RCC 7860 (cell line): ENCODE measurements at regions not wholly inside any gene's neighbourhood (a gene's known extent, or its start where the extent isn't known, plus 50 kb on each side); places are given as distances from the start of the nearest gene placed in this dataset.
"Not testable (repeated sequence)": the region's sequence is repeated elsewhere in the genome, so short reads cannot be mapped to it uniquely, and the experiment has no call there.

Experiments used
- DNase-seq: peaks from one replicate; pipeline ENCODE4 v3.0.0-alpha.2; 2015; ENCODE audit warnings: low spot score
- FAIRE-seq: peaks from 2 replicates; lab custom pipeline; 2012; peaks lifted over from hg19 to GRCh38; lab: Jason Lieb, UNC

DNA sequence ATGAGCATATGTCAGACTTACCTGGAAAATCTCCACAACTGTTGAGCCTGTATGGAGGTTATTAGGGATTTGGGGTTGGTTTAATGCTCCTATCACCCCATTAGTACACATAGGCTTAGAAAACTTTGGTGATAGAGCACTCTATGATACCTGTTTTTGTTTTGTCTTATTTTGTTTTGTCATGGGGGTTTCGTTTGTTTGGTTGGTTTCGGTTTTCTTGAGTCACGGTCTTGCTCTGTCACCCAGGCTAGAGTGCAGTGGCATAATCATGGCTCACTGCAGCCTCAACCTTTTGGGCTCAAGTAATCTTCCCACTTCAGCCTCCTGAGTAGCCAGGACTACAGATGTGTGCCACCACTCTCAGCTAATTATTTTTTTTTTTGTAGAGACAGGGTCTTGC lies 70.0 kb downstream of the MZT1 start:
- FAIRE-seq = no peak
- DNase-seq = no peak

DNA sequence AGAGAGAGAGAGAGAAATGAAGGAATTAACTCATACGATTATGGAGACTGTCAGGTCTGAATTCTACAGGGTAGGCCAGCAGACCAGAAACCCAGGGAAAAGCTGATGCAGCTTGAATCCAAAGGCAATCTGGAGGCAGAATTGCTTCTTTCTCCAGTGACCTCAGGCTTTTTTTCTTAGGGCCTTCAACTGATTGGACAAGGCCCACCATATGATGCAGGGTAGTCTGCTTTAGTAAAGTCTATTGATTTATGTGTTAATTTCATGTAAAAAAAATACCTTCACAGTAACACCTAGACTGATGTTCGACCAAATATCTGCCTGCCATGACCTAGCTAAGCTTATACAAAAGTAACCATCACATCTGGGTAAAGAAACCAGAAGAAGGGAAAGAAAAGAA lies 71.1 kb downstream of the MZT1 start:
- FAIRE-seq (no peak), DNase-seq (no peak)

DNA sequence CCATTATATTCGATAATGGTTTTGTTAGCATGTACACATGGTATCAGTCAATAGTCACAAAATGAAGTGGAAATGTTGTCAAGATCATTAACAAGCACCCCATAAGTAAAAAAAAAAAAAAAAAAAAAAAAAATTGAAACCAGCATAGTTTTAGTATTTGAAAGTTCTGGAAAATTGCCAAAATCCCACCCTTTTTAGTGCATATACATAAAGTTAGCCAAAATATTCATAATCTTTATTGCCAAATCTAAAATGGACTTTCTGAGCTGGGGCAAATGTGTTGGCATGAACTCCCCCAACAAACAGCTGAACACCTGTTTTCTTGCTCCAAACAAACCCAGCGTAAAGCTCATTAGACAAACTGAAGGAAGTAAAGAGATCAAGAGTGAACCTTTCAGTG lies 73.9 kb downstream of the MZT1 start:
- DNase-seq (no peak), FAIRE-seq (no peak)

DNA sequence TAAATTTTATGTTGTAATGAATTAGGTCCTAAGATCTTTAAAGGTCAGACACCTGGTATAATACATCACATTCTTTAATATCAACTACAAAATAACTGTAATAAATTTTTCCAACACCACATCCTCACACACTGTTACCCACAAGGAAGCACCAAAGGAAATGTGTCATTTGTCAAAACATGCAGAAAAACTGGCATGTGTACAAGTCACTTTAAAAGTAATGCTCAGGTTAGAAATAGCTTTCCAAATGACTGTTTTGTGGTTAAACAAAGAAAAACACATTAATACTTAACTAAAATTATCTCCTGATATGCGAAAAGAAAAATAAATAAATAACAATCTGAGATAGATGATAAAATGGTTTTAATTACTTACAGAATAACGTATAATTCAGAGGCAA lies 74.7 kb downstream of the MZT1 start:
- DNase-seq = no peak
- FAIRE-seq = no peak

DNA sequence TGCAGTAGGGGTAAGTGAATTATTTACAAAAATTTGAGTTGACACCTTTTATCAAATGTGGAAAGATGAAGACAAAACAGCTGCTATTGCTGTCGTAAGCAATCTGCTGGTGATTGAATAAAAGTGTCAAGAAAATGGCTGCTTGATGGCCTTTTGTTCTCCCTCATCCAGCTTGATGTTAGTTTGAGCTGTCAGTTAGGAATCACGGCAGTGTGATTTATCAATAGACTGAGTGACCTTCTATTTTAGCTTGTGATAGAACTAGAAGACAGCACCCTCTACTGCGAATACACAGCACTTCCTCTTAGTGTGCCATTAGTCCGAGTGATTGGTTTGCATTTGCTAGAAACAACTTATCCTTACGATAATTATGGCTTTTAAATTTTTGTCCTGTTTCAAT lies 76.3 kb downstream of the MZT1 start:
- no peak for DNase-seq
- no peak for FAIRE-seq

DNA sequence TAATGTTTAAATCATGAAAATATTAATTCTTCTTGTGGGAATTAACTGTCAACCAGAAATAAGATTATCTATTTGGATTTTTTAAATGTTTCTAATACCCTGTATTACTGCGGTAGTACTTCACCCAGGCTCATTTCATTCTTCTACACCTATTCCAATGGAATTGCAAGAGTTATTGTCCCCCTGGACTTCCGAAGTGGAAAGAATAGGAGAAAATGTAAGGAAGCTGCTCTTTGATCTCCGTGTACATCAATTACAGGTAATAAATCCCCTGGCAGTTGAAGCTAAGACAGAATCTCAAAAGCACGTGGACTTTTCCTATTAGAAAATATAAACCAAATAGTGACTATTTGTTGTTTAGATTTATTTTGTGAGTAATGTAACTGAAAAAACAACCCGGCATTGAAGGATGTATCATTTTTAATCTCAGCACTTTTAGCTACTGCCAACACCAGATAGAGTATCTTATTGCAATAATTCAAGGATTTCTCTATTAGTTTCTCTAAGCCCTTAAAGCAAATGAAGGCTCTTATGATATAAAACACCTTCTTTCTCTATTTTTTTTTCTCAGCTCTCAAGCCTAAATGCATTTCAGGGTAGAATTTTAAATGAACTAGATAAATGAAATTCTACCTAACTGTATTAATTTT lies 77.3 kb downstream of the MZT1 start:
- FAIRE-seq (no peak), DNase-seq (no peak)

DNA sequence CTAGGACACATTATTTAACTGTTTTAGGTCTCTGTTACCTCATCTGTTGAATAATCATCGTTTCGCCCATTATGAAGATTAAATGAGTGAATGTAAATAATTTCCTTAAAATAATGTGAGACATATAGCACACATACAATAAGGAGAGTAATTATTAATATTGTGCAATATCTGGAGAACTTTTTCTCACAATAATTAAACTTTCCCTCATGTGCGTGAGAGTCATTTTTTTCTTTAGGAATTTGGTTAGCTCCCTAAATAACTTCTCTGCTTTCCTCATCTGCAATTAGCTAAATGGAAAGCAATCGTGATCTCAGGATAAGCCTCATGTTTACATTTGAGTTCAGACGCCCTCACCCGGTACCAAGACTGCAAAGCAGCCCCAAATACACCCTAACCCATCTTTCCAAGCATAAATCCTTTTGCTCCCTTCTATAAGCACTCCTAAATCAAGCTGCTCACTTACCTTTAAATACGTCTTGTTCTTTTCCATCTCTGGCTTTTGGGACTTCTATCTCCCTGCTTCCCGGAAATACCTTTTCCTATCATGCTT lies 78.8 kb downstream of the MZT1 start:
- no peak for DNase-seq
- no peak for FAIRE-seq

DNA sequence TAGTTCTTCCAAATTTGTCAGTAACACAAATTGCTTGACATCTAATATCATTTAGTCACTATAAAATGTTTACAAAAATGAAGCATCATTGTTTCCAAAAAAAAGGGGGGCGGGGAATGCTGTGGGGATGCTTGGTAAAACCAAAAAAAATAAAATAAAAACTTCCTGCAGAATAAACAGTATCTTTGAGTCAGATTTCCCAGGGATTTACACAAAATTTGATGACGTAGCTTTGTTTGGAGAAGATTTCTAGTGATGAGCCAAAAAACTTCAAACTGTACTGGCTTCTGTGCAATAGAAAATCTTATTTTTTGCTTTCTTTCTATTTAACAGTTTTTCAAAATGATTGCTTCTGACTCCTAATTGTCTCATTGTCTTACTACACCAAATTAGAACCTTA lies 80.0 kb downstream of the MZT1 start:
- FAIRE-seq (no peak), DNase-seq (no peak)

DNA sequence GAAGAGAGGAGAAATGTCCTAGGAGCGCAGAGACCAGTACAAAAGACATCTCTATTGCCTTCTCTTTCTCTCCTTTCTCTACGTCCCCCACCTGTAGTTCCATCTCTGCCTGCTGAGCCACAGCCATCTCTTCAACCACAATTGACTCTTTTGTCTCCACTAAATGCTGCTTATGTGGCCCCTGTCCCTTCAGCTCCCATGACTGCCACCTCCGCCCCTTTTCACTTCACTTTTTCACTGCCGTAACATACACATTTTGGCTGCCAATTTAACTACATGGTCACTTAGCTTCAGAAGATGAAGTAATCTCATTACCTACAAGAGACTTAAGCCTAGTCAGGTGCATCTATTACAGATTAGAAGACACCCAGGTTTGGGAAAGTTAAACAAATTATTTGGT lies 81.9 kb downstream of the MZT1 start:
- DNase-seq (no peak), FAIRE-seq (no peak)

DNA sequence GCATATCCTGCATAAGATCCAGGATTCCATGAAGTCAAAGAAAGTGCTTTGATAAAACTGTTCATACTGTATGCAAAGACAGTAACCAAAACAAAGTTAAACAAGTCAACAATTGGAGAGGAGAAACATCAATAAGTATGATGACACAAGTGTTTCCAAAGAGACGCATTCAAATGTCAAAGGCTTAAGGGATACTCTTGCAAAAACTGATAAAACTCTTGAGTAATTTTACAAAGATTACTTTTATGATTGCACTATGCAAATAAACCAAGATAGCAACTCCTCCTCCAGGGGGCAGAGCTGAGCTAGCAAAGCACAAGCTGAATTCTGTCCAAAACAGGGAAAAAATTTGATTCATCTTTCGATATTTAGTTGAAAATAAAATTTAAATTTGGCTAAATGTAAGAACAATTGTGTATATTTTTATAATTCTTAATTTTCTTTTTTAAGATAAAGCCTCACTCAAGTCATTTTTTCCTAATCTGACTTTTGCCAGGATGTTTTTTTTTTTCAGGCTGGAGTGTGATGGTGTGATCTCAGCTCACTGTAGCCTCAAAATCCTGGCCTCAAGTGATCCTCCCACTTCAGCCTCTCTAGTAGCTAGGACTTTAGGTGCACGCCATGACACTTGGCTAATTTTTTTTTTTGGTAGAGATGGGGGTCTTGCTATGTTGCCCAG lies 84.0 kb downstream of the MZT1 start:
- no peak for DNase-seq
- no peak for FAIRE-seq

DNA sequence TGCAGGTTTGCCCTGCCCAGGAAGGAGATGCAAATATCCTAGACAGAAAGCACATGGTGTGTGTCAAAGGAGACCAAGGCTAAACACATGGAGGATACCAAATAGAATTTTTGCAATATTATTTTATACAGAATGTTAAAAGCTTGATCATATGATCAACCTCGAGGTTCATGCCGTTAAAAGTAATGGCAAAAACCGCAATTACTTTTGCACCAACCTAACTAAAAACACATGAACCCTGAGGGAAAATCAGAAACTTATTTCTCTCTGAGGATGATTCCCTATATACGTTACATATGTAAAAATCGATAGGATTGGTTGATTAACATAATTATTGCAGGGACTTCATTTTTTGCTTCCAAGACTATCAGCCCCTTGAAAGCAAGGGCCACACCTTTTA lies 88.1 kb downstream of the MZT1 start:
- DNase-seq (no peak), FAIRE-seq (no peak)

DNA sequence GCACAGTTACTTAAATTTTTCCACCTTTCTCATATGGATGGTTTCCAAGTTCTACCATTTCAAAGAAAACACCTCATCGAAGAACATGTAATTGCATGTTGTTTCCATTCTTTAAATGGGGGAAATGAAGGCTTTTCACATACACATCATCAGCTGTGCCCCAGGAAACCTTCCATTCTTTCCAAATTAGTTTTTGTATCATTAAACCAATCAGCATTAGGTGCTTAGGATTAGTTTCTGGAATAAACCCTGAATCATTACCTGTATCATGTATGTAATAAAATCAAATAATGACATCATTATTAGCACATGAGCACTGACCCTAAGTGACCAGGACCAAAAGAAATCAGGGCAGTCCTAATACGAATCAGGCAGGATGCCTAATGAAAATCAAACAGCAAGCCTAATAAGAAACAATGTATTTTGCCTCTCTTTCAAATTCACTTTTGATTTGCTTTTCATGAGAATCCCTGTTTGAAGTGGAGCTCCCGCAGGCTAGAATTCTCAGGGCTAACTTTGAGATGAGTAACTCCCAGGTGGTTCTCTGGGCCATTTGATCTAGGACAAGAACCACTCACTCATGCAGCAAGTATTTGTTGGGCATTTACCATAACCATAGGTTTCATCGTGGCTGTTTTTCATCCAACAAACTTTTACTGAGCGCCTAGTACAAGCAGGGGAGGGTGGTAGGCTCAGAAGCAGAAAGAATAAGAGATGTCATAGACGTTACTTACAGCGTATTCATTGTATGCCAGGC lies 89.2 kb downstream of the MZT1 start:
- DNase-seq (no peak), FAIRE-seq (no peak)

DNA sequence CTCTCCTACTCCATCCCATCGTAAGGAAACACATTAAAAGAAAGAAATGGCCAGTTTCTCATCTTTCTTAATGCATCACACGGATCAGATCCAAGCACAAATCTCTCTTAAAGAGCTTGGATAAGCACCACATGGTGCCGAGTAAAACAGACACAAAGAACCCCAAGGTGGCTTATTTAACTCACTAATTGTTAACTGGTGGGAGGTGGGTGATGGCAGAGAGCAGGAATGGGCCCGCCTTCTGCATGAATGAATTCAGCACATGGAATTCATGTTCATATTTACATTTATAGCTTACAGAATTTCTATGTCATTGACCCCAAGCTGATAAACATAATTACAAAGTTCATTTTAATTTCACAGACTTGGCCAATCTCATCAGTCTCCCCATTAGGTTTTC lies 89.9 kb downstream of the MZT1 start:
- no peak for FAIRE-seq
- DNase-seq = no peak

DNA sequence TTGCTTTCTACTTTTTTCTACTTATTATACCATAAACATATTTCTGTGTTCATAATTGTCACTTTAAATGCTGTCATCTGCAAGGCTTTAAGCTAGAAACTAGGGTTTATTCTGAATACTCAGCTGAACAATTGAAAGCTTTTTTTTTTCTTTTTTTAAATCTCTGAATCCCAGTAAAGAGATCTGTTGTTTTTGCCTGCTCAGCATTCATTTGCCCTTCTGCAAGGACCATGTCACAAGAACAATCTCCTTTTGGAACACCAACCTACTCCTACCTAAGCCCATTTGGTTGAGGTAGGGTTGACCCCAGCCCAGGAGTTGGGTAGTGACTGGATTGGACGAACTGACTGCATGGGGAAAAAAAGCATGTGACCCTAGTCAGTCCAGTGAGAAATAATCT lies 92.6 kb downstream of the MZT1 start:
- FAIRE-seq = no peak
- no peak for DNase-seq

DNA sequence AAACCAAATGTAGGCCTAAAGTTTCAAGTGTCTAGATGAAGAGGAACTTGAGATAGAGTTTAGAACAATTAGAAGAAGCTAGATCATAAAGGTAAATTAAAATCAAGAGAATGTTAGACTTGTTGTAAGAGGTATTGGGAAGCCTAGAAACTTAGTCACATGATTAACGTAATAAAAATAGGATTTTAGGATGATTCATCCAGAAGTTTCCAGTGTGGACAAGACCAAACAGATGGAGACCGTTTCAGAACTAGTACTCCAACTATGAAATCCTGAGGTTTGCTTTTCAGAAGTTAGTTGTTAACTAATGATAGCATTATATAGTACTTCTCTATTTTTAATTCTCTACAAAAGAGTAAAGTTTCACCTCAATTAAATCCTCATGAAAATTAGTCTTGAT lies 104.9 kb downstream of the MZT1 start:
- FAIRE-seq (no peak), DNase-seq (no peak)

DNA sequence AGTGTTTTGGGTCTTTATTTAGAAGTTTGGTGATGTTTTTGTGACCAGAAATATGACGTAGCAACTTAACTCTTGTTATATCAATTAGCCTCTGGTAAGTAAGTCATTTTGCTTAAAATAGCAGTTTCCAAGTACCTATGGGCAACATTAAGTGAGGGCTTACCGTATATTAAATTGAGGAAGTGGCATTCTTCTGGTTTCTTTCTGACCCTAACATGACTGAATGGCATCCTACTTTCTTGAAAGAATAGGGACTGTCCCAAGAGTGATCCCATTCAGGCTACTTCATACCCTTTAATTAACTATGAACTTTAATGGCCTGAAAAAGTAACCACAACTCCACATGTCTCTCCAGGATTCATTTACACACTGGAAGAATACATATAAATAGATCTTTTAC lies 106.6 kb downstream of the MZT1 start:
- FAIRE-seq = no peak
- DNase-seq = no peak

DNA sequence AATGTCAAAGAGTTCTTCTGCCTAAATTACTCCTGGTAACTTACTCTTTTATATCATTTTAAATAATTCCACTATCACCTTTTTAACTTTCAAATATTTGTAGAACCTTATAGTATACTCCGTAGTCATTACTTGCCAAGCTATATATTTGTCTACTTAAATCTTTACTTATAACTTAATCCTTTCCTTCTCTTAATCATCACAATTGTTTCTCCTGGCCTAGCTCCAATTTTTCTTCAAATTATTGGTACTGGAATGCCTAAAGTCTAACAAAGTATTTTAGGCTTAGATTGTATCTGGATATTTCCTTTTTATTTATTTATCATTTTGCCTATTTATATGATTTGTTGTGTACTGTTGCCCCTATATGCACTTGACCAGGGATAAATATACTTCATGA lies 109.5 kb downstream of the MZT1 start:
- DNase-seq (no peak), FAIRE-seq (no peak)

DNA sequence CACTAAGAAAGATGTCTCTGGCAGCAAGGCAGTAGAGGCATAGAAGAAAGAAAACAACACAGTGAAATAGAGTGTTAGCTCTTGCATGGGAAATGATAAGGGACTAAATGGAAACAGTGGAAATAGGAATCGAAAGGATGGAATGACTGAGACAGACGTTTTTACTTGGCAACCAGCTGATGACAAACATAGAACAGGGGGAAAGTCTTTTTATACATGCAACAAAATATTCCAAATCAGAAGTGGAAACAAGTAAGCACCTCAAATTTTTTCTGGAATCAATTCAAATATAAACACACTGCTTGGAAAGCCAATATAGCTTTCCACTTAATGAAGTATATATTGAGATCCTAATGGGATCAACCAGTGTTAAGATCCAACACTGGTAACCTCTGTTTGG lies 110.2 kb downstream of the MZT1 start:
- no peak for DNase-seq

DNA sequence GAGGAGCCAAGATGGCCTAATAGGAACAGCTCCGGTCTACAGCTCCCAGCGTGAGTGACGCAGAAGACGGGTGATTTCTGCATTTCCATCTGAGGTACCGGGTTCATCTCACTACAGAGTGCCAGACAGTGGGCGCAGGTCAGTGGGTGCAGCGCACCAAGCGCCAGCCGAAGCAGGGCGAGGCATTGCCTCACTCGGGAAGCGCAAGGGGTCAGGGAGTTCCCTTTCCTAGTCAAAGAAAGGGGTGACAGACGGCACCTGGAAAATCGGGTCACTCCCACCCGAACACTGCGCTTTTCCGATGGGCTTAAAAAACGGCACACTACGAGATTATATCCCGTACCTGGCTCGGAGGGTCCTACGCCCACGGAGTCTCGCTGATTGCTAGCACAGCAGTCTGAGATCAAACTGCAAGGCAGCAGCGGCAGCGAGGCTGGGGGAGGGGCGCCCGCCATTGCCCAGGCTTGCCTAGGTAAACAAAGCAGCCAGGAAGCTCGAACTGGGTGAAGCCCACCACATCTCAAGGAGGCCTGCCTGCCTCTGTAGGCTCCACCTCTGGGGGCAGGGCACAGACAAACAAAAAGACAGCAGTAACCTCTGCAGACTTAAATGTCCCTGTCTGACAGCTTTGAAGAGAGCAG lies 117.1 kb downstream of the MZT1 start:
- DNase-seq, FAIRE-seq: not testable (repeated sequence)

More for the DNA sequence above, 110.2 kb downstream of the MZT1 start:
- no peak for FAIRE-seq

DNA sequence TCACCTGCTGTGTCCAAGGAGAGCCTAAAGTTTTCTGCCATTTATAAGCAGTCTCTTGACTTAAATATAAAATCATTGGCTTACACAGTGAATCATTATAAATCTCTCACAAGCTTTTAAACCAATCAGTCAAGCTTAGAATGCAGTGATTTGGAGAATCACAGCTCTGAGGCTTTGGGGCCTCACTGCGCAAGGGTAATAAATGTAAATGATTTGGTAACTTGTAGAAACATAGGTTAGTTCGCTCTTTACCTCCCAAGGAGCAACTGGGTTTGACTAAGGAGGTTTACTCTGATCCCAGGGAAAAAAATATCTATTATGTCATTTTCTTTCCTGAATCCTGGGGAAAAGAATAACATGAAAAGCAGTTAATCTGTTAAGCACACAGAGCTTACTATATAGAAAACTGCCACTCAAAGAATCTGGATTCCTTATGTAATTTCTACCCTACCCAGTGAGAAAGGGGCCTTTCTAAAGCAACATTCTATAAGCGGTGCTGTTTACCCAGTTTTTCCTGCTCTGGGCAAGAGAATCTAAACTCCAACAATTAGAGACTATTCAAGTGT lies 128.2 kb downstream of the MZT1 start:
- FAIRE-seq (no peak), DNase-seq (no peak)

DNA sequence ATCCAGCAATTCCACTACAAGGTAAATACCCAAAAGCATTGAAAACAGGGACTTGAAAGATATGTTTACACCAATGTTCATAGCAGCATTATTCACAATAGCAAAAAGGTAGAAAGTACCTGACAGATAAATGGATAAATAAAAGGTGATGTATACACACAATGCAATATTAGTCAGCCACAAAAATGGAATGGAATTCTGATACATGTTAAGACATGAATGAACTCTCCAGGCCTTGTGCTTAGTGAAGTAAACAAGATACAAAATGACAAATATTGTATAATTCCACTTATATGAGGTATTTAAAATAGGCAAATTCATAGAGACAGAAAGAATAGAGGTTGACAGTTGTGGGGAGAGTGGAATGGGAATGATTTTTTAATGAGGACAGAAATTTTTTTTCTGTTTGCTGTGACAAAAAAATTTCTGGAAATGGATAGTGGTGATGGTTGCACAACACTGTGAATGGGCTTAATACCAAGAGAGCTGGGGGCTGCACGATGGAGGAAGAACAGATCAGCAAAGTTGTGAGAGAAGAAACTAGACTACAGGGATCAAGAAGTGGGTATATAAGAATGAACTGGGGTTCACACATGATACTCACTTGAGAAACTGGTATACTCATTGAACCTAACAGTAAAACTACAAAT lies 137.2 kb downstream of the MZT1 start:
- no peak for DNase-seq
- no peak for FAIRE-seq
